ENCODE measurements at regions not wholly inside any gene's neighbourhood (a gene's known extent, or its start where the extent isn't known, plus 50 kb on each side); places are given as distances from the start of the nearest gene placed in this dataset.

- Histone ChIP-seq H3K27ac (ENCODE audit: low read depth, low read length, poor library complexity, severe bottlenecking) (no peak overlapping the region), H3K9ac (ENCODE audit: low read length) (no peak overlapping the region), H2AFZ (ENCODE audit: low read length) (no peak overlapping the region), H3K4me2 (ENCODE audit: low read length) (no peak overlapping the region), H3K9me3 (ENCODE audit: low read length) (no peaks in the 10 kb centered on the region), H3K36me3 (ENCODE audit: insufficient read depth, low read length) (no peaks in the 10 kb centered on the region), H3K9me2 (ENCODE audit: low read depth, low read length) (no peaks in the 10 kb centered on the region), H4K20me1 (ENCODE audit: insufficient read depth, low read length) (no peaks in the 10 kb centered on the region), H3F3A (ENCODE audit: insufficient read depth, low read length) (no peaks in the 10 kb centered on the region), H3K4me1 (ENCODE audit: insufficient read depth, low read length, severe bottlenecking) (no peaks in the 10 kb centered on the region), H3K79me2 (ENCODE audit: insufficient read depth, low read length) (no peaks in the 10 kb centered on the region), H3K4me3 (ENCODE audit: low read depth, low read length, poor library complexity, severe bottlenecking) (no peak overlapping the region), H3K27me3 (ENCODE audit: insufficient read depth, low read length) (no peaks in the 10 kb centered on the region)
- TF ChIP-seq EZH2 (IDR thresholded peaks at IDR 0.05; ENCODE audit: borderline replicate concordance, low read length), result no peak
- TF ChIP-seq CTCF (IDR thresholded peaks at IDR 0.05; ENCODE audit: low read length), result no peak
Observed at GRCh38 chr10:29184205-29185000, 104.5 kb upstream of the LYZL1 start.

GRCh38 chr10:29185050-29185449 lies 103.8 kb upstream of the LYZL1 start:
- Histone ChIP-seq H3F3A (ENCODE audit: insufficient read depth, low read length) (no peaks in the 10 kb centered on the region), H3K4me1 (ENCODE audit: insufficient read depth, low read length, severe bottlenecking) (no peaks in the 10 kb centered on the region), H3K27me3 (ENCODE audit: insufficient read depth, low read length) (no peaks in the 10 kb centered on the region), H3K36me3 (ENCODE audit: insufficient read depth, low read length) (no peaks in the 10 kb centered on the region), H4K20me1 (ENCODE audit: insufficient read depth, low read length) (no peaks in the 10 kb centered on the region), H3K4me3 (ENCODE audit: low read depth, low read length, poor library complexity, severe bottlenecking) (no peak overlapping the region), H3K9me3 (ENCODE audit: low read length) (no peaks in the 10 kb centered on the region), H3K4me2 (ENCODE audit: low read length) (no peak overlapping the region), H3K79me2 (ENCODE audit: insufficient read depth, low read length) (no peaks in the 10 kb centered on the region), H3K9ac (ENCODE audit: low read length) (no peak overlapping the region), H2AFZ (ENCODE audit: low read length) (no peak overlapping the region), H3K9me2 (ENCODE audit: low read depth, low read length) (no peaks in the 10 kb centered on the region), H3K27ac (ENCODE audit: low read depth, low read length, poor library complexity, severe bottlenecking) (no peak overlapping the region)
- TF ChIP-seq EZH2 (IDR thresholded peaks at IDR 0.05; ENCODE audit: borderline replicate concordance, low read length) (no peak), CTCF (IDR thresholded peaks at IDR 0.05; ENCODE audit: low read length) (no peak)

GRCh38 chr10:29186221-29186620 lies 102.6 kb upstream of the LYZL1 start:
- H3K4me3 ChIP-seq (ENCODE audit: low read depth, low read length, poor library complexity, severe bottlenecking), result no peak overlapping the region

More at GRCh38 chr10:29186221-29186620, 102.6 kb upstream of the LYZL1 start:
- H3K4me2 ChIP-seq (ENCODE audit: low read length), result no peak overlapping the region
- no peaks in the 10 kb centered on the region for H3K4me1 ChIP-seq (ENCODE audit: insufficient read depth, low read length, severe bottlenecking)
- no peaks in the 10 kb centered on the region for H3K36me3 ChIP-seq (ENCODE audit: insufficient read depth, low read length)
- TF ChIP-seq CTCF (IDR thresholded peaks at IDR 0.05; ENCODE audit: low read length) (no peak), EZH2 (IDR thresholded peaks at IDR 0.05; ENCODE audit: borderline replicate concordance, low read length) (no peak)
- no peak overlapping the region for H3K9ac ChIP-seq (ENCODE audit: low read length)
- H3K9me2 ChIP-seq (ENCODE audit: low read depth, low read length), result no peaks in the 10 kb centered on the region
- no peak overlapping the region for H2AFZ ChIP-seq (ENCODE audit: low read length)
- H3K9me3 ChIP-seq (ENCODE audit: low read length), result no peaks in the 10 kb centered on the region
- no peaks in the 10 kb centered on the region for H3K79me2 ChIP-seq (ENCODE audit: insufficient read depth, low read length)
- H3K27ac ChIP-seq (ENCODE audit: low read depth, low read length, poor library complexity, severe bottlenecking), result no peak overlapping the region
- no peaks in the 10 kb centered on the region for H3K27me3 ChIP-seq (ENCODE audit: insufficient read depth, low read length)
- H4K20me1 ChIP-seq (ENCODE audit: insufficient read depth, low read length), result no peaks in the 10 kb centered on the region
- H3F3A ChIP-seq (ENCODE audit: insufficient read depth, low read length), result no peaks in the 10 kb centered on the region

Data from OCI-LY1 (cell line).